T-helper 2 cell treated with Interferon-gamma antibody and Interleukin-4, amounts not matched to agents 5 μg/mL and 100 μg/mL, for 36 hours (primary cell): ENCODE measurements at regions not wholly inside any gene's neighbourhood (a gene's known extent, or its start where the extent isn't known, plus 50 kb on each side); places are given as distances from the start of the nearest gene placed in this dataset.
"Not testable (repeated sequence)": the region's sequence is repeated elsewhere in the genome, so short reads cannot be mapped to it uniquely, and the experiment has no call there.

Source experiments
- DNase-seq: peaks from one replicate; pipeline ENCODE4 v3.0.0; 2021; ENCODE audit warnings: low spot score
- H3K27ac Mint-ChIP-seq: one replicate; pipeline ENCODE4 v1.8.0; 2021; ENCODE audit warnings: mild to moderate bottlenecking, mixed read lengths
- H3K27me3 Mint-ChIP-seq: one replicate; pipeline ENCODE4 v1.8.0; 2021; ENCODE audit warnings: low read depth, mixed read lengths
- H3K36me3 Mint-ChIP-seq: one replicate; pipeline ENCODE4 v1.8.0; 2021; ENCODE audit warnings: low read depth, mixed read lengths
- H3K4me1 Mint-ChIP-seq: one replicate; pipeline ENCODE4 v1.8.0; 2021; ENCODE audit warnings: low read depth, mixed read lengths
- H3K4me3 Mint-ChIP-seq: one replicate; pipeline ENCODE4 v1.8.0; 2022; ENCODE audit warnings: mild to moderate bottlenecking, moderate library complexity, mixed read lengths
- H3K9me3 Mint-ChIP-seq: one replicate; pipeline ENCODE4 v1.8.0; 2021; ENCODE audit warnings: mixed read lengths

DNA sequence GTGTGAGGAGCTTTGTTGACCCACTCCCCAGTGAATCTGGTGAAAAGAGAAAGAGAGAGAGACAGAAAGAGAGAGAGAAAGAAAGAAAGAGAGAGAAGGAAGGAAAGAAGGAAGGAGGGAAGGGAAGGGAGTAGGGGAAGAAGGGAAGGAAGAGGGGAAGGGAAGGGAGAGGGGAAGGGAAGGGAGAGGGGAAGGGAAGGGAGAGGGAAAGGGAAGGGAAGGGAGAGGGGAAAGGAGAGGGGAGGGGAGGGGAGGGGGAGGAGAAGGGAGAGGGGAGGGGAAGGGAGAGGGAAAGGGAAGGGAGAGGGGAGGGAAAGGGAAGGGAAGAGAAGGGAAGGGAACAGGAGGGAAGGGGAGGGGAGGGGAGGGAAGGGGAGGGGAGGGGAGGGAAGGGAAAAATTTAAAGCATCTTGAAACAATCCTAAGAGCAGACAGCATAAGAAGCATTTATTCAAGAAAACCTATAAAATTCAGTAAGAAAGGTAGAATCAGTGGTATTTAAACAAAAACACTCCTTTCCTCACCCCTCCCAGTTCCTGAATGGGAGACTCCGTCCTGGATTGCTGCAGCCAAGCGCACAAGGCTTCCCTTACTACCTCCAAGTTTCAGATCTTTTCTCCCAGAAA is 846.2 kb upstream of the POM121L12 start:
- DNase-seq, result no peak
- Mint-ChIP-seq H3K4me3 (no peak overlapping the region), H3K4me1 (no peaks in the 10 kb centered on the region), H3K9me3 (peaks cover 27% of the 10 kb centered on the region), H3K36me3 (no peaks in the 10 kb centered on the region), H3K27ac (no peak overlapping the region), H3K27me3 (no peaks in the 10 kb centered on the region)

DNA sequence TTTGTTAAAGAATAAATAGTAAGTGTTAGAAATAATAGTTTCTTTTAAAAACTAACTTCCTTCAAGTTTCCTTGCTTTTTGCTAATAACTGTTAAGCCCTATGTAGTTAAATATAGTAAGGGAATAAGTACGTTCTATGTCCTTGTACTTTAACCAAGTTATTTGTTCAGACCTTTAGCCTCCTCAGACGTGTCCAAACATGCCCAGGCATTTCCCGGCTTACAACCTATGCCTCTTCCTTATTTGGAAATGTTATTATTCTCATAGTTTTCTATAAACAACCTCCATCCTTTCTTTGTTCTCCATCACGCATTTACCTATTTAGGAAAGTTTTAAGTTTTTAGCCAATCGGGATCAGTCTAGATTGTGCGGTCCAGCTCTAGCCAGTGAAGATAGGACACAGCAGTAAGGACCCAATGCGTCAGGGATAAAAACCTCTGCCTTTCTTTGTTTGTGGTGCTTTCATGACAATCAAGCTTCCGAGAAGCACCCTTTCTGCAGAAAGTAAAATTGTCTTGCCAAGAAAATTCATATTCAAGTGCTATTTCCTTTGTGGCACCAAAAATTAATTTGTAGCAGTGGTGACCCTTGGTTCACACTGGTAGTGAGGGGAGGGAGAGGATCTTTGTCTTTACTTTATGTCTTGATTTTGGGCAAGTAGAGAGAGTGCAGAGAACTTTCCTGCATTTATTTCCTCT is 851.3 kb upstream of the POM121L12 start:
- Mint-ChIP-seq H3K27ac (no peak overlapping the region), H3K9me3 (peaks cover 31% of the 10 kb centered on the region), H3K4me1 (no peaks in the 10 kb centered on the region), H3K27me3 (no peaks in the 10 kb centered on the region), H3K36me3 (no peaks in the 10 kb centered on the region), H3K4me3 (no peak overlapping the region)
- DNase-seq, result no peak

DNA sequence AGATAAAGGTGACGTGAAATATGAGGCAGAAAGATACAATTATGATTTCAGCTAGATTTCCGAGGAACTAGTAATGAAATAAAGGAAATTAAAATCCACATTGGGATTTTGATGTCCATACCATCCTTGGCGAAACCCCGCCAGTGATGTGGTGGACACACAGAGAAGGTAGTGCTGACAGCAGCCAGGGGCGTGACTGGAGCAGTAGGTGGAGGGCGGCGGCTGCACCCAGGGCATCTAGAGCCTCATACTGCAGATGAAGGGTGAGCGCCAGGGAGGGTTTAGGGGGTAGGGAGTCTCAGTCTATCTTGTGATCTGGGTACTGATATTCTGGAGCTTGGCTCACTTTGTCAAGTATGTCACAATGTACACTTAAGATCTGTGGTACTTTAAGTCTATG is 855.5 kb upstream of the POM121L12 start:
- Mint-ChIP-seq H3K9me3 (peaks cover 31% of the 10 kb centered on the region), H3K27me3 (no peaks in the 10 kb centered on the region), H3K4me3 (no peak overlapping the region), H3K36me3 (no peaks in the 10 kb centered on the region), H3K27ac (no peak overlapping the region), H3K4me1 (no peaks in the 10 kb centered on the region)
- no peak for DNase-seq

DNA sequence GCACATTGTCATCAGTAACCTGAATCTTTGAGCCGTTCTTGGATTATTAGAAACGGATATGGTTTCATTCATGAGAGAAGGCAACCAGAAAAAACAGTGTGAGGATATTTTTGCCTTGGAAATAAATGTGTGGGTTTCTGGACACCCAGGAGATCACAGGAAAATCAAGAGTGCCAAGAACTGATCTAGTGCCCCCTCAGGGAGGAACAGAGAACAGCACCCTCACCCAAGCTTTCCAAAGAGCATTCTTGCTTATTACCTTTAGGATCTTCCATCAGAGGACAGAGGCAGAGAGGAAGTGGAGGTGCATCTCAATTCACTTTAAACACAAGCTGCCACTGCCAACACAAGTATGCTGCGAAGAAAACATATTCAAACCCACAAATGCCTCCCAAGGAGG is 851.5 kb upstream of the COBL start:
- no peaks in the 10 kb centered on the region for H3K4me1 Mint-ChIP-seq

DNA sequence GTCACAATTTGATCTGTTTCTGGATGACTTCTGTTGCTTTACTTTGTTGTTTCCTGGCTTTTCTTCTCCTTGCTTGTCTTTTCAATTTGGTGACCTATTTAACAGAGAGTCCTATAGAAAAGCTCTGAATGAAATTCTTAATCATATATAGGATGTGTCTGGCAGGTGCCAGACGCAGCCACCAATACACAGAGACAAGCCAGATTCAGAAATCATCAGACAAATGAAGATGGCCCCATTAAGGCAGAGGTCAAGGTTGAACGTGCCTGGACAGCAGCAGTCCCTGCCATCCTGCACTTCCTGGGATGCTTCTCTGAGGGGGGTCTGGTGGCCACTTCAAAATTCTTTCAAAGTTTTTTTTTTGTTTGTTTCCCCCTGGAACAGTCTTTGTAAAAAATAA is 846.7 kb upstream of the COBL start:
- H3K27me3 Mint-ChIP-seq, result no peaks in the 10 kb centered on the region
- H3K9me3 Mint-ChIP-seq, result peaks cover 21% of the 10 kb centered on the region
- DNase-seq, result no peak
- no peak overlapping the region for H3K4me3 Mint-ChIP-seq
- H3K4me1 Mint-ChIP-seq, result no peaks in the 10 kb centered on the region
- H3K36me3 Mint-ChIP-seq, result no peaks in the 10 kb centered on the region
- H3K27ac Mint-ChIP-seq, result no peak overlapping the region

More for the DNA sequence above, 851.5 kb upstream of the COBL start:
- Mint-ChIP-seq H3K27me3 (no peaks in the 10 kb centered on the region), H3K4me3 (no peak overlapping the region), H3K9me3 (peaks cover 36% of the 10 kb centered on the region), H3K27ac (no peak overlapping the region), H3K36me3 (no peaks in the 10 kb centered on the region)
- no peak for DNase-seq

DNA sequence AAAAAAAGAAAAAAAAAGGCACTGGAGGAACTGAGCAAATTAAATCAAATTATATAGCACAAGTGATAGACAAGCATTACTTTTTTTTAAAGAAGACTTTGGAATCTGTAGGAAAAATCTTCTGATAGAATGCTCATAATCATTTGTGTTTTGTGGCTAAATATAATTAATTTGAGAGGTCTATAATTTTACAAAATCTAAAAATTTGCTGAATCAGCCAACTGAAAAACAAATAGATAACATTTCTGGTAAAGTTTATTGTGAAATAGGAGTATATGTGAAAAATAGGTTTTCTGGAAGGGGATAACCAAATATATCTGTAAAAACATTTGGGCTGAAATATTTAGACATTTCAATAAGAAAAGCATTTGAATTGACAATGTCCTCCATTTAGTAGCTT is 844.9 kb upstream of the COBL start:
- no peak overlapping the region for H3K4me3 Mint-ChIP-seq
- H3K9me3 Mint-ChIP-seq, result peaks cover 25% of the 10 kb centered on the region

DNA sequence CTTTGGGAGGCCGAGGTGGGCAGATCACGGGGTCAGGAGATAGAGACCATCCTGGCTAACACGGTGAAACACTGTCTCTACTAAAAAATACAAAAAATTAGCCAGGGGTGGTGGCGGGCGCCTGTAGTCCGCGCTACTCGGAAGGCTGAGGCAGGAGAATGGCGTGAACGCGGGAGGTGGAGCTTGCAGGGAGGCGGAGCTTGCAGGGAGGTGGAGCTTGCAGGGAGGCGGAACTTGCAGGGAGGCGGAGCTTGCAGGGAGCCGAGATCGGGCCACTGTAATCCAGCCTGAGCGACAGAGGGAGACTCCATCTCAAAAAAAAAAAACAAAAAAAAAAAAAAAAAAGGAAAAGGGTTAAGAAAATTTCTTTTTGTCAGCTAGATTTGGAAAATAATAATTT is 842.8 kb upstream of the COBL start:
- not testable (repeated sequence) for H3K4me1 Mint-ChIP-seq, H3K4me3 Mint-ChIP-seq
- peaks cover 24% of the 10 kb centered on the region for H3K9me3 Mint-ChIP-seq

More for the DNA sequence above, 844.9 kb upstream of the COBL start:
- no peaks in the 10 kb centered on the region for H3K4me1 Mint-ChIP-seq
- H3K27me3 Mint-ChIP-seq, result no peaks in the 10 kb centered on the region
- no peak for DNase-seq
- no peak overlapping the region for H3K27ac Mint-ChIP-seq
- H3K36me3 Mint-ChIP-seq, result no peaks in the 10 kb centered on the region

DNA sequence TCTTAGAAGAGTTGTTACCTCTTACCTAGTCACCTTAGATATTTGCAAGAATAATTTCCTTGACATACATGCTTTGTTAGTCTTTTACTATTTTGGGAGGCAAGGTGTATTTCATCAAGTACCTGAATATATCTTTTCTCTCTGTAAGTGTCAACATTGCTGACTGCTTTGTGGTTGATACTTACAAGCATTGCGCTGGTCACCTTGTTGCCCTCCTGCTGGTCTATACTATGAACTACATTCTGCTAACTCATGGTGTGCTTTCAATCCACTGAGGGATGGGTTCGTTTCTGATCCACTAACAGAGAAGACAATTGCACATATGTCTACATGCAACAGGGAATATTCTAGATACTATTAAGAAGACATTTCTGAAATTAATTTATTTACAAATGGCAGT is 837.8 kb upstream of the COBL start:
- Mint-ChIP-seq H3K27me3 (no peaks in the 10 kb centered on the region), H3K4me1 (no peaks in the 10 kb centered on the region), H3K27ac (no peak overlapping the region)

More for the DNA sequence above, 842.8 kb upstream of the COBL start:
- DNase-seq, H3K36me3 Mint-ChIP-seq, H3K27ac Mint-ChIP-seq, H3K27me3 Mint-ChIP-seq: not testable (repeated sequence)

DNA sequence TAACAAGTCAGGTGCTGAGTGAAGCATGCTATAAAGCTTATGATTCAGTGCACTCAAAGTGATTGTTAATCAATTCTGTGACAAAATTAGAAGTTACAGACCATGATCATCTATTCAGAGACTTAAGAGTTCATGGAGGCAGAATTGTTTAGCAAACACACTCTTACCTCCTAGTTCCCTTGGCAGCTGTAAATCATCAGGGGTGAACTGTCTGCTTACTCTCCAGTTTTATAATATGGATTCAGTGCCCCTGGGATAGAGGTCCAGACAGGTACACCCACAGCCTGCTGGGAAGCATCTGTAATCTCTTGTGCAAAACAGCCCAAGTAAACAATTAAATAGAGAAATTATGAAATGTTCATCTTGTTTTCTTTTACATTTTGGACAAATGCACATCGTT is 835.0 kb upstream of the COBL start:
- no peak overlapping the region for H3K4me3 Mint-ChIP-seq
- no peaks in the 10 kb centered on the region for H3K36me3 Mint-ChIP-seq
- H3K27me3 Mint-ChIP-seq, result no peaks in the 10 kb centered on the region
- no peak for DNase-seq
- H3K4me1 Mint-ChIP-seq, result no peaks in the 10 kb centered on the region
- H3K27ac Mint-ChIP-seq, result no peak overlapping the region
- H3K9me3 Mint-ChIP-seq, result peaks cover 28% of the 10 kb centered on the region

More for the DNA sequence above, 837.8 kb upstream of the COBL start:
- Mint-ChIP-seq H3K9me3 (peaks cover 34% of the 10 kb centered on the region), H3K36me3 (no peaks in the 10 kb centered on the region), H3K4me3 (no peak overlapping the region)
- no peak for DNase-seq

DNA sequence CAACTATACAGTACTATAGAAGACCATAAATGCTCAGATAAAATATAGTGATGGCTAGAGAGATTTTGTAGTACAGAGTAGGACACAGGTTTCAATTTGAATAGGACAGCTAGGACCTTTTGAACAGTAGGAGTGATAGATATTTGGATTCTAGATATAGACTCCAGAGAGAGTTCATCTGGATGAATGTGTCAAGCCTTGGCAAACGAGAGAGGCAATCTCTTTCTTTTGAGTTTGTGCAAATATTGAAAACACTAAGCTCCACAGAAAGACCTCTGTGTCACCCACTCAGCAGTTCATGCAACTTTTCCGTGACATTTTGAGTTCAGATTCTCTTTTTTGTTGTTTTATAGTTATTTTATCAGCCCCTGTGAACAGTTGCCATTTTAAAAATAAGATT is 834.3 kb upstream of the COBL start:
- H3K27me3 Mint-ChIP-seq, result no peaks in the 10 kb centered on the region
- no peaks in the 10 kb centered on the region for H3K4me1 Mint-ChIP-seq
- H3K9me3 Mint-ChIP-seq, result peaks cover 26% of the 10 kb centered on the region
- no peak overlapping the region for H3K27ac Mint-ChIP-seq
- H3K36me3 Mint-ChIP-seq, result no peaks in the 10 kb centered on the region
- no peak overlapping the region for H3K4me3 Mint-ChIP-seq
- no peak for DNase-seq

DNA sequence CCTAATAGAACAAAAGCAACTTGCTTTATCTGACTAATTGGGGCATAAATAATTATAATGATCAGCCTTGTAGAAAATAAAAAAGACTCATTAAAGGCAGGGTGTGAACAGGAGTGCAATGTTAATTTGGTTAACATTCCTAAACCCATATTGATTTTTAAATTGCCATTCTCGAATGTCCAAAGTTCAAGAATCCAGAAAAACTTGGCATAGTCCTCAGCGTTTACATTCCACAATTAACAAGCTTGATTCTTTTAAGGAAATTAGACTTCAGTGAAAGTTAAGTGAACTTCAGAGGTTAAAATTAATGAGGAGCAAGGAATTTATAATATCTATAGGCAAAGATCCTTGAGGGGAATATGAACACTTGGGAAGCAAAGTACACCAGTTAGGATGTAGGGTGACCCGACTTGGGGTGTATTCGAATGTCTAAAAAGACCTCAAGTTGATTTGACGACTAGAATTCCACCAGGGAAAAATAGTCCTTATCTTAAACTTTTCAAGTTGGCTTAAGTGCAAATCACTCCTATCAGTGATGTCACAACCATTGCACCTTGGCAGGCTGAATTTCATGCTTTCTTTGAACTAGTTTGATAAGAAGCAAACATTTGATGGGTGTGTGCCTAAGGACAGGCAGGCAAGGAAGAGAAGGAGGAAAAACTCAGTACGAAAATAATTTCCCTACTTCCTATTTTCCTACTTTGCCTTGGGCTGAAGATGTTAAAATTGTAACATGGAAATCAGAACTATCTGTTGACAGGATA is 830.4 kb upstream of the COBL start:
- H3K27ac Mint-ChIP-seq, result no peak overlapping the region
- H3K27me3 Mint-ChIP-seq, result no peaks in the 10 kb centered on the region
- H3K4me1 Mint-ChIP-seq, result no peaks in the 10 kb centered on the region
- no peaks in the 10 kb centered on the region for H3K36me3 Mint-ChIP-seq
- DNase-seq, result no peak
- H3K9me3 Mint-ChIP-seq, result peaks cover 12% of the 10 kb centered on the region
- no peak overlapping the region for H3K4me3 Mint-ChIP-seq

DNA sequence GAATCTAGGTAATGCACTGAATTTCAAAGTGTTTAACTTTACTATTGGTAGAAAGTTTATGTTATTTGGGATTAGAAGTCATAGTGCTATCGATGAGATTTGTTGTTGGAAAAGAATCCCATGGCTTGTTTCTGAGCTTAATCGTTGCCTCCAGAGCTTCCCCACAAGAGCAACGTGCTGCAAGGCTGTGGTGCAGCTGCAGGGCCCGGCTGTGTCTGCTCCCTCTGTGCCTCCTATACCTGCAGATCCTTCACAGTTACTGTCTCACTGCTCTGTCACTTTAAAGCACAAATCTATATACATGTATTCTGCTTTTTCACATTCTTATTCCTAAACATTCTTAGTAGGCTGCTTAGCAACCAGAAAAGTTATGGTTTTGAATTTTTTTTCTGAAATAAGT is 826.6 kb upstream of the COBL start:
- Mint-ChIP-seq H3K27me3 (no peaks in the 10 kb centered on the region), H3K36me3 (no peaks in the 10 kb centered on the region)

DNA sequence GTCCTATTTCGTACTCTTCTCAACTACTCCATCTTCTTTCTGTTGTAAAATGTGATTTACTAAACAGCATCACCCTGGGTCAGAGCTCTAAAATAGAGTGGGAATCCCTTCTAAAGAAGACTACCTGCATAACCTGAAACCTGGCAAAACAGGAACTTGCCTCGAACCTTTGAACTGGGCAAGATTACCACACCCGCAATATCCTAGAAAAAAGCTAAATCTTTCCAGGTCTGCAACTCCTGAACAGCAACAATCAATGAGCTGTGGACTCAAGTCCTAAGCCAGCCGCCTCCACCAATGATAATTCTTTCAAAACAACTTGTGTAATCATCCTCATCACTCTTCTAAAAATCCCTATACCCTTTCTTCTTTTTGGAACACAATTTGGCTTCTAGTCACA is 824.2 kb upstream of the COBL start:
- Mint-ChIP-seq H3K9me3 (peaks cover 36% of the 10 kb centered on the region), H3K4me1 (no peaks in the 10 kb centered on the region), H3K27ac (no peak overlapping the region), H3K36me3 (no peaks in the 10 kb centered on the region), H3K27me3 (no peaks in the 10 kb centered on the region), H3K4me3 (no peak overlapping the region)
- no peak for DNase-seq

More for the DNA sequence above, 826.6 kb upstream of the COBL start:
- no peak overlapping the region for H3K4me3 Mint-ChIP-seq
- no peak overlapping the region for H3K27ac Mint-ChIP-seq
- H3K9me3 Mint-ChIP-seq, result peaks cover 23% of the 10 kb centered on the region
- H3K4me1 Mint-ChIP-seq, result no peaks in the 10 kb centered on the region
- no peak for DNase-seq

DNA sequence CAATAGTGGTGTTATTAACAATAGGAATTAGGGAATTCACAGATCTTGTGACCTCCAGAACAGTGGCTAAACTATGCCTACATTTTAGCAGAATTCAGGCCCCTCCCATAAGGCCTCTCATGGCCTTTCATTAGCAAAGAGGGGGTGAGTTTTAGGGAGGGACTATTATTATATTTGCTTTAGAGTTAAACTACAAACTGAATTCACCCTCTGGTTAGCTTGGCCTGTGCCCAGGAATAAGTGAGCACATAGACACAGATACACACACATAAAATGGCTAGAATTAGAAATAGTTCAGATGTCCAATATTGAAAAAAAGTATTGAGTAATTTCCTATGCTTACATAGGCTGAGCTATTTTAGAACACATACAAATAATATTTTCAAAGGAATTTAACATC is 818.8 kb upstream of the COBL start:
- no peak overlapping the region for H3K27ac Mint-ChIP-seq
- H3K36me3 Mint-ChIP-seq, result no peaks in the 10 kb centered on the region
- DNase-seq, result no peak
- no peak overlapping the region for H3K4me3 Mint-ChIP-seq
- H3K4me1 Mint-ChIP-seq, result no peaks in the 10 kb centered on the region
- H3K27me3 Mint-ChIP-seq, result no peaks in the 10 kb centered on the region
- H3K9me3 Mint-ChIP-seq, result peaks cover 22% of the 10 kb centered on the region
